Right atrium auricular region (tissue), 2 donors: ENCODE measurements at regions not wholly inside any gene's neighbourhood (a gene's known extent, or its start where the extent isn't known, plus 50 kb on each side); places are given as distances from the start of the nearest gene placed in this dataset.

Experiments
- DNase-seq: peaks from one replicate; pipeline ENCODE4 v3.0.0-alpha.2; 2019; ENCODE audit warnings: low spot score
- H3K27ac ChIP-seq, 2 donors: fragments of 200-600 bp; sonication (generic); 1 replicate in 1 of 2; 2 replicates in 1 of 2; pipeline ENCODE4 v1.5.1; 2016 to 2019
- H3K27me3 ChIP-seq, 2 donors: fragments of 200-600 bp; sonication (generic); one replicate each; pipeline versions ENCODE4 v1.5.1 to v1.6.0; 2017 to 2019
- H3K36me3 ChIP-seq: fragments of 200-600 bp; sonication (generic); one replicate; pipeline ENCODE4 v1.5.1; 2016
- H3K4me1 ChIP-seq, 2 donors: fragments of 200-600 bp; sonication (generic); one replicate each; pipeline versions ENCODE4 v1.5.1 to v1.6.0; 2017 to 2019
- H3K4me3 ChIP-seq, 2 donors: fragments of 200-600 bp; sonication (generic); 1 replicate in 1 of 2; 2 replicates in 1 of 2; pipeline ENCODE4 v1.5.1; 2017 to 2019; ENCODE audit warnings: mild to moderate bottlenecking in 1 of 2, moderate library complexity in 1 of 2
- H3K9me3 ChIP-seq, 2 donors: fragments of 200-600 bp; sonication (generic); one replicate each; pipeline ENCODE4 v1.5.1; 2019
- CTCF ChIP-seq, 2 donors: fragments of 200-600 bp; sonication (generic); IDR thresholded peaks; one replicate each; pipeline ENCODE4 v1.5.1; 2019; ENCODE audit warnings: antibody characterized with exemption in 2 of 2

DNA sequence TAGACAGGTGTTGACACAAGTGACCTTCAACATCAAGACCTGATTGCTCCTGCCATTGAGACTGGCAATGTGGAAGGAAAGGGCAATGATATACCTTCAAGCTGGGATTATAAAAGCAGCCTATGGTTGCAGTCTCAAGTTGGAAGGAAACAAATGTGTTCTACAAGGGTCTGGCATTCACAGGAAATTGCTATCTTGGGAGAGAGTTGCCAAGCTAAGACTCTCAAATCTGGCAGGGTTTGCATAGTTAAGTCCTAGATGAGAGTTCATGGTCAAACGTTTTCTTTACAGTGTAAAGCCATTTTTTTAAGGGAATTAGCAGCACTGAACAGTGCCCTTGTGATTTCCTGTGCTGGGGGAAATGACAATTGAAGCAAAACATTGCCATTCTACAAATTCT lies 546.9 kb upstream of the CFAP20DC start:
- Histone ChIP-seq H3K27ac (no peak overlapping the region), H3K4me3 (no peak overlapping the region), H3K9me3 (no peaks in the 10 kb centered on the region), H3K36me3 (no peaks in the 10 kb centered on the region), H3K4me1 (no peaks in the 10 kb centered on the region), H3K27me3 (no peaks in the 10 kb centered on the region)
- no peak for TF ChIP-seq CTCF (IDR thresholded peaks at IDR 0.05)
- DNase-seq: no peak

GRCh38 chr3:59595830-59596229 lies 546.0 kb upstream of the CFAP20DC start:
- TF ChIP-seq CTCF (IDR thresholded peaks at IDR 0.05): no peak
- H3K4me1 ChIP-seq: no peaks in the 10 kb centered on the region
- H3K27me3 ChIP-seq: no peaks in the 10 kb centered on the region
- DNase-seq: no peak
- H3K4me3 ChIP-seq: no peak overlapping the region
- H3K9me3 ChIP-seq: no peaks in the 10 kb centered on the region
- no peak overlapping the region for H3K27ac ChIP-seq
- H3K36me3 ChIP-seq: no peaks in the 10 kb centered on the region

DNA sequence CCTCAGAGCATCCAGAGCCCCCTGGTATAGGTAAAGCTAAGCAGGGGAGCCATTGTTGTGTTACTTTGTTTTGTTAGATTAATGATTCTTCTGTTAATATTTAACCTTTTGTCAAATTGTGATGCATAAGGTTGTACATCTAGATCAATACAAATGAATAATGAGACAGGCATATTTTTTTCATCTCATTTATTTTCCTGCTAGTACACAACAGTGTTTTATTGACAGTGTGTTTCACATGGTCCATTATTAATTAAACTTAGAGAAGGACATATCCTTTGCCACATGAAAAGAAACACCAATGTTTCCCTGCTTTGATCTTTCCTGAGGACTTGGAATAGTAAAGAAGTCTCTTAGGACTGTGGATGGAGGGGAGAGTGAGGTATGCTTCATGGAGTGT lies 543.6 kb upstream of the CFAP20DC start:
- no peak overlapping the region for H3K27ac ChIP-seq
- H3K36me3 ChIP-seq: no peaks in the 10 kb centered on the region
- H3K9me3 ChIP-seq: no peaks in the 10 kb centered on the region
- no peaks in the 10 kb centered on the region for H3K27me3 ChIP-seq
- TF ChIP-seq CTCF (IDR thresholded peaks at IDR 0.05): no peak
- no peak for DNase-seq
- no peak overlapping the region for H3K4me3 ChIP-seq
- no peaks in the 10 kb centered on the region for H3K4me1 ChIP-seq

GRCh38 chr3:59580996-59581395 lies 531.2 kb upstream of the CFAP20DC start:
- Histone ChIP-seq H3K4me3 (no peak overlapping the region), H3K27ac (no peak overlapping the region), H3K27me3 (no peaks in the 10 kb centered on the region), H3K4me1 (no peaks in the 10 kb centered on the region), H3K9me3 (no peaks in the 10 kb centered on the region), H3K36me3 (no peaks in the 10 kb centered on the region)
- no peak for TF ChIP-seq CTCF (IDR thresholded peaks at IDR 0.05)
- DNase-seq: no peak

DNA sequence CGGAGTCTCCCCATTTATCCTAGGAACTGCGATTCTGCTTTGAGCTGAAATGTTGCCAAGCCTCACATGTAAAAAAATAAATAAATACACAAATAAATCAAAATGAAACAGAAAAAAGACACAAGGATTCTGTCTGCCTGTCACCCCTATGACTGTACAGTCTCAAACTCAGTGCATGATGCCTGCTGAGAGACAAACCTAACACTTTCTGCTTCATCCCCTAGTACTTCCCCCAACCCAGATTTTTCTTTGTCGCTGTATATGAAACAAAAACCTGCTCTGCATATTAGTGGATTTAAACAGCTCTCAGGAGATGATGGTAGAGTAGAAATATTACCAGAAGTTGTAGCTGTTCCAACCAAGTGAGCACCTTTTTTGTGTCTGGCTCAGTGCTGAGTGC lies 530.7 kb upstream of the CFAP20DC start:
- DNase-seq: no peak
- peaks cover 0 to under 1% of the 10 kb centered on the region in 2 donors for H3K4me1 ChIP-seq
- no peak overlapping the region for H3K27ac ChIP-seq
- TF ChIP-seq CTCF (IDR thresholded peaks at IDR 0.05): no peak
- H3K27me3 ChIP-seq: no peaks in the 10 kb centered on the region
- H3K36me3 ChIP-seq: no peaks in the 10 kb centered on the region
- no peak overlapping the region for H3K4me3 ChIP-seq
- H3K9me3 ChIP-seq: no peaks in the 10 kb centered on the region

GRCh38 chr3:59578129-59578528 lies 528.3 kb upstream of the CFAP20DC start:
- H3K9me3 ChIP-seq: no peaks in the 10 kb centered on the region
- H3K4me1 ChIP-seq: peaks cover 0 to 6% of the 10 kb centered on the region in 2 donors
- DNase-seq: no peak
- H3K27me3 ChIP-seq: no peaks in the 10 kb centered on the region
- no peak for TF ChIP-seq CTCF (IDR thresholded peaks at IDR 0.05)
- no peak overlapping the region for H3K4me3 ChIP-seq
- no peak overlapping the region for H3K27ac ChIP-seq
- H3K36me3 ChIP-seq: no peaks in the 10 kb centered on the region
